HG03575 (cell line): ENCODE measurements at regions not wholly inside any gene's neighbourhood (a gene's known extent, or its start where the extent isn't known, plus 50 kb on each side); places are given as distances from the start of the nearest gene placed in this dataset.

Experiments used
- ATAC-seq: cut with Tn5 transposase; IDR thresholded peaks from one replicate; pipeline ENCODE4 v1.9.1; 2021; ENCODE audit not compliant: unreplicated experiment, insufficient number of reproducible peaks, low FRiP score; ENCODE audit errors: extremely low read depth

DNA sequence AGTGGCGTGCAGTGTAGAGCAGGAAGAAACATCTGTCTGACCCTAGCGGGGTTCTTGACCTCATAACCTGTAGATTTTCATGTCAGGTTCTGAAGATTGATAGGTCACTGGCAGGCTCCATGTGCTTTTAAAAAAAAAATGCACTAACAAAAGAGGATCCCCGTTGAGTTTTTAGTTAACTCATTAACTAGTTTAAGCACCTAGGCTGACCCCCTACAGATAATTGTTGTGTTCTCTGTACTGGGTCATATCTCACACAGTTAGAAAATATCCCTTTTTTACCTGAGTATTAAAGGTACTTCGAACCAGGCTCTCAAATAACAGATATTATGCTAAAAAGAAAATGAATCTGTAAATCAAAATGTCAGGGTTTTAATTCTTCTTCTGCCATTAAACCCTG, 676.6 kb downstream of the CDH11 start:
- ATAC-seq, result no peak

DNA sequence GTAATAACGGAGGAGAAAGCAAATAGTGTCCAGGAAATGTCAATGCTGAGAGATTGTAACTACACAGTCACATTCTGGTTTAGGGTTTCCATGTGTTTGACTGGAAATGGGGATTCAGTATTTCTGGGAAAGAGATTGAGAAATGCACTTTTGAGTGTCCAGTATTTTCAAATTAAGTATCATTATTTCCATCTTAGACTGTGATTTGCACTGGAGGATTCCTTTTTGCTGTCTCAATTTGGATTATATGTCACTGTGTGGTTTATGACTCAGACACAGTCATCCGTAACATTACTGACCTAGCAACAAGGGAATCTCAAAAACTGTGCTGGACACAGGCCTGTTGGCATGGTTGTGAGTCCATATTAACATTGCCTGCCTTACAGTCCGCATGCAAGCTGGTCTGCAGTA, 681.4 kb downstream of the CDH11 start:
- ATAC-seq, result no peak

DNA sequence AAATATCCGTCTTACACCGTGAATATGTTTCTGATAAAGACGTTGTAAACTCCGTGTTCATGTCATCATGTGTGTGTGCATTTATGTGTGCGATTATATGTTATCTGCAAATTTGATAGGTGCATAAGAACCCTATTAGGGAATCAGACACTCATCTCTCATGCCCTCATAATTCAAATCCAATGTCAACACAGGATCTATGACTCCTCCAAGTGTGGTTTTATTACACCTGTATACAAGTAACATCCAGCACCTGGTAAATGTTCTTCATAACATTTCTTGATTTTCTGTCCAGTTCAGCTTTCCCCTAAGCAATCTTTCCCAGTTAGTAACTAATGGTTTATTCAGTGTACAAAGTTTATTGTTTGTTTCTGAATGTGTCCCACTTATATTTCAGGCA, 681.9 kb downstream of the CDH11 start:
- no peak for ATAC-seq

DNA sequence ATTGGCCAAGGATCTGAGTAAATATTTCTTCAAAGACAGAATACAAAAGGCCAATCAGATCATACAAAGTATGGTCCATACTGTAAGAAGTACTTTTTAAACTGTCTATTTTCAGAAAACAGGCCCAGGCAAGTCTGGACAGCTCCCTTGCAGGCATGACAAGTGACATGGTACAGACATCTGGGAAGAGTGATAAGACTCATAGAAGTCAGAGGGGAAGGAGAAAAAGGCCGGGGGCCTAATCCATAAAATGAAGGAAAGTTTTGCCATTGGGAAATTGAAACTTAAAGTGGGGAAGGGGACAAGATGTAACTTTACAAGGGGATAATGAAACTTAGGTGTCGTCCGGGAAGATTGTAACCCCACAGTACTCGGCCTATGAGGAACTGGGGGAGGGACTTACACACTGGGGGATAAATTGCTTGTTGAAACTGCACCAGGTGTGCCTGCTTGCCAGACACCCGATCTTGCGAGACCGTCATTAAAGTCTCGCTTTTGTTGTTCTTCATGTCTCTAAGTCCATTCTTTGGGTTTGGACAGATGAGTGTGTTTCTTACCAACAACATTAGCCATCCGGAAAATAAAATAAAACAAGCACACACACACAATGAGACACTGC, 684.0 kb downstream of the CDH11 start:
- no peak for ATAC-seq

DNA sequence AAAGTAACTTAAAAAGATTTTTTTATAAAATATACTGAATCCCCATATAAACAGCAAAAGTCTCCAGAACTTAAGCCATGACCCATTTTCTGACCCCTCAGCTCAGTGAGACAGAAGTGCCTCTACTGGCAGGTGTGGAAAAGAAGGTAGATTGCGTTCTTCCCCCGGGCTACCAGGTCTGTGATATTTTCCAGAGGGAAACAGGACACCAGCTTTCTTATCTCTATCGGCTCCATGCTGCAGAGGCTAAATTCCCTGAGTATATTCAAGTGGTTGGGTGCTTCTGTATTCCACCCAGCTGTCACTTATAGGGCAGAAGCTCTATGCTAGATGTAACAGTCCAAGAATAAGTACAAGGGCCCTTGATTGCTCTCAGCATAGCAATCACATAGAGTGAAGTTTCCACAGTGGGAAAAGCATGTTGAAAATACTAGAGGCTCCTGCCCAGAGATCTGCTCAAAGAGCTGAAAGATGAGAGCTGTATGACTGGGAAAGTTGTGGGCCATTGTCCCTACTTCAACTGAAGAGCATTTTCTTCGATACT, 687.3 kb downstream of the CDH11 start:
- ATAC-seq, result no peak

DNA sequence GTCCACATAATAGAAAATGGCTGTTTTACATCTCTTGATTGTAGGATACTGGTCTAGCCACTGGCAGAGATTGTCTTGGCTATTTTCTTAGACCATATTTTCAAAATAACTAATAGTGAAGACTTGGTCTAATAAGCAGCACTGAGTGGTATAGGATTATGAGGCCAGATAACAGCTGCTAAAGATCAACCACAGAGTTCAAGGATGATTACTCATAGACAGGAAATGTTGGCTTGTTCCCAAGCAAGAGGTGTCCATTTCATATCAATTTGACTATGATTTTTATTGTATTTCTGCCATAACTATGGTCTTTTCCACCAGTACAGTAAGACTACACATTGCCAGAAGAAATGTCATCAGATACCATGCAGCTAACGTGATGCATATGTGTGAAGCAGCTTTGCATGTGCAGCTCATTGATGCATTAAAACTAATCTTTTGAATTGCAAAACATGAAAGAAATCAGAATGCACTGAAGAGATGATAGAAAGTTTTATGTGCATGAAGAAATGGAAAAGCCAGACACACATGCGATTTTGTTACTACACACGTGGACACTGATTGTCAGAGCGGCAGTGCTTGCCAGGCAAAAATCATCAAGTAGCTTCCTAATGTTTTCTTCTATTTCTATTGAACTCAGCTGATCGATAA, 693.3 kb downstream of the CDH11 start:
- ATAC-seq, result no peak

DNA sequence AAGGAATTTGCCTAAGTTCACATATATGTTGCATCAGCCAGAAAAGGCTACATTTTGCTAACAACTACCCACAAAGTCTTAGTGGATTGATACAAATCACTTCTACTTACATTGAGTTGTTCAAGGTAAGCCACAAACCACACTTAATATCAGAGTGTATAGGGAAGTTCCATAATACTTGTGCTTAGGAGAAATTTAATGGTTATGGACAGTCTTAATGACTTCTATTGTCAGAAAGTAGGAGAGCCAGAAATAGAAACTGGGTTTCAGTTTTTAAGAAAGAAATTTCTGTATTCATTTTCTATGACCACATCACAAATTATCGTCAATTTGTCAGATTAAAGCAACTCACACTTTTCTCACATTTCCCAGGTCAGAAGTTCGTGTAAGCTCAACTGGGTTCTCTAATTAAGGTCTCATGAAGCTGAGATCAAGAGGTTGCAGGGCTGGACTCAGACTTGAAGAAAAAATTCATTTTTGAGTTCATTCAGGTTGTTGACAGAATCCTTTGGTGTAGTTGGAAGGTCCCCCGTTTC, 695.7 kb downstream of the CDH11 start:
- no peak for ATAC-seq

DNA sequence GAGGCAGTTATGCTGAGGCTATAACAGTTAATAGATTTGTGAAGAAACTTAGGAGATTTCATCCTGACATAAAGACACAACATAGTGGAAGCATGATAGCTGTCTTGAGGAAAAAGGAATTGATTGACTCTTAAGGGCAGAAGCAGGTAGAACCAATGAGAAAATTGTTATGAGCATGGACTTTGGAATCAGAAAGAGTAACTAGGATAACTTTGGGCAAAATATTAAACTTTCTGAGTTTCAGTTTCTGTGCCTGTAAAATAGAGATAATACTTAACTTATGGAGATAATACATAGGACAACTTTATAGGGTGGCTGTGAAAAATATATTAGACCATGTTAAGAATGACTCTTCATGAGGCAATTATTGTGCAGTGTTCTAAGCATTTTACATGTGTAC, 696.5 kb downstream of the CDH11 start:
- no peak for ATAC-seq

DNA sequence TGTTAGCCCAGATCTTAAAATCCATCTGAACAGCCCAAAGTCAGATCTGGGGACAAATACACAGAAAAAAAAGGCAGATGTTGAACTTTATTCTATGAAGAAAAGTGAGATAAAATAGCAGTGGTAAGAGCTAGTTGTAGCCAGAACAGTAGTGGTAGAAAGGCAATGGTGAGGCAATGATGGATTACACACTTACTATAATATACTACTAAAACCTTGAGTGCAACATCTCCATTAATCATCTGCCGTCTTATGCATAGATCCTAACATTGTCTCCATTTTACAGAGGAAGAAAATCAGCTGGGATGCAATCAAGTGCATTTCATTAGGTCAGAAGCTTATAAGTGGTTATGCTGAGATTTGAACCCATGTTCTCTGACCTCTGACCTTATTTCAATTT, 699.6 kb downstream of the CDH11 start:
- no peak for ATAC-seq

DNA sequence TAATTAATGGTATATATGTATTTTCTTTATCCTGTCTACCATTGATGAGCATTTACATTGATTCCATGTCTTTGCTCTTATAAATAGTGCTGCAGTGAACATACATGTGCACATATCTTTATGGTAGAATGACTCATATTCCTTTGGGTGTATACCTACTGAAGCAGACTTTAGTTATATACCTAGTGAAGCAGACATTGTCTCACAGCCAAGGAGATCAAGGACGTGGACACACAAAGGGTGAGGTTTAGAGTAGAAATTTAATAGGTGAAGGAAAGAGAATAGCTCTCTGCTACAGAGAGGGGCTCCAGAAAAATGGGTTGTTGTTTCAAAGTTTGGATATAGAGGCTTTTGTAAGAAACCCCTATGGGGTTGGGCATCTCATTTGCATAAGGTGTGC, 700.3 kb downstream of the CDH11 start:
- ATAC-seq, result no peak

DNA sequence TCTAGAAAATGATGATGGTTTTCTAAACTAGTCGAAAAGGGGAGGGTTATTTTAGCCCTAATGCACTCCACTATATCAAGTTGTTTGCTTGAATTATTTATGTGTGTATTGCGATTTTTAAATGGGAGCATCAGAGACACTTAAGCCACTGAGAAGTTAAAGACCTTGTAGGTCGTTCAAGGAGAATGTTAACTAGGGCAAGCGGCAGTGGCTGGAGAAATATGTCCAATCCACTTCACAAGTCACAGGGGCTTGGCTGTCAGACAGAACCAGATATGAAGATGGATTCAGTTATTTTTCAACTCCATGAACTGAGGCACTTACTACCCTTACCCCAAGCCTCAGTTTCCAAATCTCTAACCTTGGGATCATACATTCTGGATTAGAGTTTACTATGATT, 702.0 kb downstream of the CDH11 start:
- no peak for ATAC-seq

DNA sequence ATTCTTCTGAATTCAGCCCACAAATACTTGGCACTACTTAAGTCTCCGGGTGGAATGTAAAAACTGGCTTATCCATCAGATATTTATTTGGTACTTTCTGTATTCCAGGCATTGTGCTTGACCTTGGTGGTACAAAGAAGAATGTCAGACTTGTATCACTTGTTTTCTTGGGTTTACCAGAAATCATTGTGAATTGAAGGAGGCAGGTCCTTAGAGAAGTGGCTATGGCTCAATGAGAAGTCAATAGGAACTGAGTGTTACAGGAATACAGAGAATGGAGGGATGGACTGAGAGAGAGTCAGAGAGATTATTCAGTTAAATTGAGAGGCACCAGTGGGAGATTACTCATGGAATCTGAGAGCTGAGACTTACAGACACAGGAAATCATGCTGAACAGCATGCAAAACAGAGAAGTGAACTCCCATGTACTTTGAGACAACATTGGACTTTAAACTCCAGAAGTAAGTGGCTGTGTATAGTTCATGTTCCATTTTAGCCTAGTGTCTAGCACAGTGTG, 704.1 kb downstream of the CDH11 start:
- ATAC-seq, result no peak

DNA sequence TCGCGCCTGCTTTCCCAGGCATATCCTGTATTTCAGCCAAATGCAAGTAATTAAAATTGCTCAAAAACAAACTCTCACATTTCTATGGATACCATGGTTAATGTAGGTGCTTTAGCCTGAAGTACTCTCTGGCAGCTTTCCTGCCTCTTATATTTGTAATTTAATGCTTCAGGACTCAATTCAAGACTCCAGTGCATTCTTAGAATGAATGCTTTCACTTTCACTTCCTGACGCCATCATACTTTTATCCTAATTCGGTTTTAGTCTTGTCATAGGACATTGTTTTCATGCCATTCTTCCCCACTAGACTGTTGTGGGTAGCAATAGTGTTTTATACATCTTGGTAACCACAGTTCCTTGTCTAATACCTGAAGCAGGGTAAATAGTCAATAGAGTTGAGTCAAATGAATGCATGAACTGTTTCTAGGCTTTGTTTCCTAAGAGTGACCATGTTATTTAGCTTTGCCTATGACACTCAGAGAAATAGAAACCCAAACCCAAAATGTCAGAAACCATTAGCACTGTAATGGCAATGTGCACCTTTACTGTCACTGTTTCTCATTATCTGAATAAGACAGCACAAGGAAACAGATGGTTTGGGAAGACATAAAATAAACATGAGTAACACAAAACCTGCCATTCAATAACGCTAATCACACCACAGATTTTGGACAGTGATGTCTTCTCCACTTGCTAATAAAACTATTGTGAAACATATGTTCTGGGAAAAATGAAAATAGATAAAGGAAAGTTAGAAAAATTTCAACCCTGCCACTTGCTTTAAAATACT, 705.5 kb downstream of the CDH11 start:
- ATAC-seq, result no peak

DNA sequence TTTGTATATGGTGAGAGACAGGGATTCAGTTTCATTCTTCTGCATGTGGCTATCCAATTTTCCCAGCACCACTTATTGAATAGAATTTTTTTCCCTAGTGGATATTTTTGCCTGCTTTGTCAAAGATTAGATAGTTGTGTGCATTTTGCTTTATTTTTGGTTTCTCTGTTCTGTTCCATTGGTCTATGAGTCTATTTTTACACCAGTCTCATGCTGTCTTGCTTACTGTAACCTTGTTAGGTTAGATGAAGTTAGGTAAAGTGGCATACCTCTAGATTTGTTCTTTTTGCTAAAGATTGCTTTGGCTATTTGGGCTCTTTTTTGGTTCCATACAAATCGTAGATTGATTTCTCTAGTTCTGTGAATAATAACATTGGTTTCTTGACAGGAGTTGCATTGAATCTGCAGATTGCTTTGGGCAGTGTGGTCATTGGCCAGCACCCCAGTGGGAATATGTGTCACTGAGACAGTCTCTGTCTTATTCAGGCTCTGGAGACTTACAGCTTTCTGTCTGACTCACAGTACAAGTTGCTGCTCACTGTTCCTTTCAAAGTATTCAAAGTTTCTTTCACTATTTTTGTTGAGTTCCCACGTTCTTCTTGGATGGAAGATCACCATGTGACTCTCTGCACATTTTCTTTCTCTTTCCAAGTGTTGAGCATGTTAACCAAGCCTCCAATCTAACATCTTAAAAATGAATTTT, 709.1 kb downstream of the CDH11 start:
- no peak for ATAC-seq

DNA sequence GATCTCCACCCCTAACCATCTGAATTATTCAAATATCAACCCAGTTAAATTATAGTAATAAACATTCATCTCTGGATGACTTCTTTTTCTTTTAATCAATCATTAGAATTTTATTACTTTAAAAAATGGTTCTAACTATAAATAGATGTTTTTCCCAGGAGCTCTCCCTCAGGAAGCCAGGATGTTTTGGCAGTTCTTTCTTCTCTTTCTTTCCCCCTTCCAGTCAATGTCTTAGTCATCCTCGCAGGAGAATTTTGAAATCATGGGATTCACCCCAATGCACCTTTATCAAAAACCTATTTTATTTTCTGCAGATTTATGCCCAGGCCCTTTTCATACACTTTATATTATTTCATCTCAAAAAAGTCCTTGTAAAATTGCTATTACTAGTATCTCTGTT, 711.6 kb downstream of the CDH11 start:
- no peak for ATAC-seq

DNA sequence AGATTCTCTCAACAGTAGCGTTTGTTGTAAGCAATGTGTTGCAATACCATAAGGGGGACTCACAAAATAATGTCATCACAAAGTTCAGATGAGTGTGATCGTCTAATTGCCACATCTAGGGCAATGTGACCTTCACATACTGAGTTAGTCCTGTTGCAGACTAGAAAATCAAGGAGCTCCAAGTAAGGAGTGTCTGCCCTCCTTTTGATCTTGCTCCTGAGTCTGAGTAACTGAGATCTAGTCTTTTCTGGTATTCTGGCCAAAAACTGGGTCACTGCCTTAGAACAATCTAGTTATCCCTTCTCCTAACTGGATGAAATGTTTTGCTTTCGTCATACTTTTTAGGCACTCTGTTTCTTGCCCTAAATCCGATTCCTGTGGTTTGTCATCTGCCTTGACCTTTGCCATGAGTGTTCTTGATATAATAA, 712.1 kb downstream of the CDH11 start:
- no peak for ATAC-seq

DNA sequence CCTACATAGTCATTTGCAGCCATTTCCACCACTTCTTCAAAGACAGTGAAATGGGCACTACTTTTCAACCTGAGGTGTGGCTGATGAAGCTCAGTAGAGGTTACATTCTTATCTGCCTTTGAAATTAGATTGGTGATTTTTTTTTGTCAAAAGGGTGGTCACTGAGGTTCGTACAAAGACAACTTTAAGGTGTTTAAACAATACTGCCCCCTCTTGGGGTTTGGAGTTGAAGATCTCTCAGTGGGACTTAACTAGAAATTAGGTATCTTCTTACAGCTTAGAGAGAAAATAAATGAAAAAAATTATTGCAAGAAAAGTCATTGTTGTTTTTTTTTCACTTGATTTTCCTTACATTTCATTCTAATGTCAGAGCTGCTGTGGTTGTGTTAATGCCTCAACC, 713.2 kb downstream of the CDH11 start:
- ATAC-seq, result no peak

DNA sequence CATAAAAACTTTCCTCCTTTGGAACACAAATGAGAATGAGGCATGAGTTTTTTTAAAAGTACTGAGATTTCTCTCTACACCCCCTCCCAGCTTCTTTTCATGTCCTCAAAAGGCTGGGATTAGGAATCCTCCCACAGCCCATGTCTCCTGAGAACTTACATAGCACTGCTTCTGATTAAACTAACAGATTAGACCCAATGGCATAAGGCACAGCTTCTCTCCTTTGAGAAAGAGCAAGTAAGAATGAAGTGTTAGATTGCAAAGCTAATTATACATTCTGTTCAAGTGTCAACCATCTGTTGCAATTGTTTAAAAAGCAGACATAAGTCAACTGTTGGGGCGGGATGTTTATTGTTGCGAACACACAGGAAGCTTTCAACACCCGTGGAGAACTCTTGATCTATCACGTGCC, 715.1 kb downstream of the CDH11 start:
- ATAC-seq, result no peak

DNA sequence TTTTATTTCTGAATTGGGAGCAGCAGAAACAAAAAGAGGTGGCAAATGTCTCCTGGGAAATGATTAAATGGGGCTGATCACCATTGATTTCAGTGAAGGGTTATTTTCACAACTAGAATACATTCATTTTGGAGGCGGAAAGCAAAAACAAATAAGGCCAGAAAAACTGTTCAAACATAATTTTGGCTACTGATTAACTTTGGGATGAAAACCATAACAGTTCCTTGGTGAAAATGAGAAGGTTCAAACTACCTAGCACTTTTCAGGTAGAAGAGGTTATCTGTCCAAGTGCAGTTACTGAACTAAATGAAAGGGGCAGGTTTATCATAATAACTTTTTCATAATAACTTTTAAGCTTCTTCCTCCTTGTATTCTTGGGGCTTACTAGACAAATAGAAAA, 718.5 kb downstream of the CDH11 start:
- no peak for ATAC-seq
